ENCODE measurements at regions not wholly inside any gene's neighbourhood (a gene's known extent, or its start where the extent isn't known, plus 50 kb on each side); places are given as distances from the start of the nearest gene placed in this dataset.

- BruUV-seq (replicated peaks), result no TSS peak
- intact Hi-C loops (cut with micrococcal nuclease; ENCODE audit: unreplicated experiment) (no loop called here), in situ Hi-C loops (cut with HindIII; ENCODE audit: low pct_unique_long_range_greater_than_20kb, low sequenced_read_pairs) (no loop called here)
Observed at GRCh38 chr18:34314847-34315246, 90.1 kb upstream of the NOL4 start.

DNA sequence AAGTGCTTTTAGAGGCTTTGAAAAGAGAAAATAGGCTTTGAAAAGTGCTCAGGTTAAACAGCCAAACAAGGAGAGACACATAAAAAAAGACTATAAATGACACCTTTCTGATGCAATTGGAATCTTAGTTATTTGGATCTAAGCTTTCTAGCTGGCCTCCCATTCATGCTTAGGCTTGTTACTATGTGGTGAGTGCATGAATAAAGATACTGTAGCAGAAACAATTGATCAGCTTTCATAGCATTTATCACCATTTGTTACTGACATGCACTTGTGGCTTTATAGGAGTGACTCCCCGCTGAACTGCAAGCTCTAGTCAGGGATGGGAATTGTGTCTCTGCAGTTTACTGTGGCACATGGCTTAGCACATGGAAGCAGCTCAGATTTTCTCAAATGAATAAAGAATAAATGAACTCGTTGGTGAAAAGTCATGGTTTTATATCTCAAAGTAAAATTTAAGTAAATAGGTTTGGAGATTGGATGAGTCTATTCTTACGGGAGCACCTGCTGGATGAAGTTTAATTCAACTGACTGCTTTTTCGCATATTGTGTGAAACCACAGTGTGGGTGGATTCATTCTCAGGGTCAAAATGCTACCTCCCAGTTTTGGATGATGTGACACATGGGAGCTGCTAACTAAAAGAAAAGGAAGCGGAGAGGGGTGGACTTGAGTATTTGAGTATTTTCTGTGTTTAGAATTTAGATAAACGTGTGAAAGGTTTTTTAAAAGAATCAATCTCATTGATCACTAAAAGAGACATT, 91.1 kb upstream of the NOL4 start:
- in situ Hi-C loops (cut with HindIII; ENCODE audit: low pct_unique_long_range_greater_than_20kb, low sequenced_read_pairs), result no loop called here

More at GRCh38 chr18:34314847-34315246, 90.1 kb upstream of the NOL4 start:
- ChIA-PET CTCF (no interaction called here), POLR2A (no interaction called here)
- ATAC-seq (no peak), DNase-seq (ENCODE audit: low read depth, low spot score) (no peak)
- TF ChIP-seq POLR2AphosphoS5 (IDR thresholded peaks at IDR 0.05; ENCODE audit: low read depth, low read length) (no peak), TCF7L2 (IDR thresholded peaks at IDR 0.05; ENCODE audit: low read depth, low read length) (no peak), SIN3A (IDR thresholded peaks at IDR 0.05; ENCODE audit: borderline replicate concordance, insufficient read depth, low read depth, low read length) (no peak)
- TF ChIP-seq, protein P1, sequence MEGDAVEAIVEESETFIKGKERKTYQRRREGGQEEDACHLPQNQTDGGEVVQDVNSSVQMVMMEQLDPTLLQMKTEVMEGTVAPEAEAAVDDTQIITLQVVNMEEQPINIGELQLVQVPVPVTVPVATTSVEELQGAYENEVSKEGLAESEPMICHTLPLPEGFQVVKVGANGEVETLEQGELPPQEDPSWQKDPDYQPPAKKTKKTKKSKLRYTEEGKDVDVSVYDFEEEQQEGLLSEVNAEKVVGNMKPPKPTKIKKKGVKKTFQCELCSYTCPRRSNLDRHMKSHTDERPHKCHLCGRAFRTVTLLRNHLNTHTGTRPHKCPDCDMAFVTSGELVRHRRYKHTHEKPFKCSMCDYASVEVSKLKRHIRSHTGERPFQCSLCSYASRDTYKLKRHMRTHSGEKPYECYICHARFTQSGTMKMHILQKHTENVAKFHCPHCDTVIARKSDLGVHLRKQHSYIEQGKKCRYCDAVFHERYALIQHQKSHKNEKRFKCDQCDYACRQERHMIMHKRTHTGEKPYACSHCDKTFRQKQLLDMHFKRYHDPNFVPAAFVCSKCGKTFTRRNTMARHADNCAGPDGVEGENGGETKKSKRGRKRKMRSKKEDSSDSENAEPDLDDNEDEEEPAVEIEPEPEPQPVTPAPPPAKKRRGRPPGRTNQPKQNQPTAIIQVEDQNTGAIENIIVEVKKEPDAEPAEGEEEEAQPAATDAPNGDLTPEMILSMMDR (IDR thresholded peaks at IDR 0.05), result no peak
- TF ChIP-seq, protein P2, sequence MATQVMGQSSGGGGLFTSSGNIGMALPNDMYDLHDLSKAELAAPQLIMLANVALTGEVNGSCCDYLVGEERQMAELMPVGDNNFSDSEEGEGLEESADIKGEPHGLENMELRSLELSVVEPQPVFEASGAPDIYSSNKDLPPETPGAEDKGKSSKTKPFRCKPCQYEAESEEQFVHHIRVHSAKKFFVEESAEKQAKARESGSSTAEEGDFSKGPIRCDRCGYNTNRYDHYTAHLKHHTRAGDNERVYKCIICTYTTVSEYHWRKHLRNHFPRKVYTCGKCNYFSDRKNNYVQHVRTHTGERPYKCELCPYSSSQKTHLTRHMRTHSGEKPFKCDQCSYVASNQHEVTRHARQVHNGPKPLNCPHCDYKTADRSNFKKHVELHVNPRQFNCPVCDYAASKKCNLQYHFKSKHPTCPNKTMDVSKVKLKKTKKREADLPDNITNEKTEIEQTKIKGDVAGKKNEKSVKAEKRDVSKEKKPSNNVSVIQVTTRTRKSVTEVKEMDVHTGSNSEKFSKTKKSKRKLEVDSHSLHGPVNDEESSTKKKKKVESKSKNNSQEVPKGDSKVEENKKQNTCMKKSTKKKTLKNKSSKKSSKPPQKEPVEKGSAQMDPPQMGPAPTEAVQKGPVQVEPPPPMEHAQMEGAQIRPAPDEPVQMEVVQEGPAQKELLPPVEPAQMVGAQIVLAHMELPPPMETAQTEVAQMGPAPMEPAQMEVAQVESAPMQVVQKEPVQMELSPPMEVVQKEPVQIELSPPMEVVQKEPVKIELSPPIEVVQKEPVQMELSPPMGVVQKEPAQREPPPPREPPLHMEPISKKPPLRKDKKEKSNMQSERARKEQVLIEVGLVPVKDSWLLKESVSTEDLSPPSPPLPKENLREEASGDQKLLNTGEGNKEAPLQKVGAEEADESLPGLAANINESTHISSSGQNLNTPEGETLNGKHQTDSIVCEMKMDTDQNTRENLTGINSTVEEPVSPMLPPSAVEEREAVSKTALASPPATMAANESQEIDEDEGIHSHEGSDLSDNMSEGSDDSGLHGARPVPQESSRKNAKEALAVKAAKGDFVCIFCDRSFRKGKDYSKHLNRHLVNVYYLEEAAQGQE (IDR thresholded peaks at IDR 0.05; ENCODE audit: insufficient read depth in 1 of 2, low read depth in 2 of 2, low read length in 1 of 2), result no peak
- H3K9me3 ChIP-seq (ENCODE audit: control insufficient read depth, insufficient read depth, low read depth, low read length), result no peaks in the 10 kb centered on the region
- no peak overlapping the region for H3K27ac ChIP-seq (ENCODE audit: low read length)
- no peaks in the 10 kb centered on the region for H3K4me1 ChIP-seq (ENCODE audit: control insufficient read depth, insufficient read depth, low read length)
- H3K36me3 ChIP-seq (ENCODE audit: control insufficient read depth, insufficient read depth, low read length), result no peaks in the 10 kb centered on the region
- no peaks in the 10 kb centered on the region for H3K27me3 ChIP-seq (ENCODE audit: control insufficient read depth, insufficient read depth, low read length)
- H3K4me3 ChIP-seq (ENCODE audit: low read depth in 2 of 2, low read length in 2 of 2), result no peak overlapping the region

More for the DNA sequence above, 91.1 kb upstream of the NOL4 start:
- BruUV-seq (replicated peaks), result no TSS peak
- POLR2A ChIA-PET, result no interaction called here
- CTCF ChIA-PET, result no interaction called here
- intact Hi-C loops (cut with micrococcal nuclease; ENCODE audit: unreplicated experiment), result no loop called here
- H3K4me3 ChIP-seq (ENCODE audit: low read depth in 2 of 2, low read length in 2 of 2), result no peak overlapping the region
- no peak for ATAC-seq
- no peak for DNase-seq (ENCODE audit: low read depth, low spot score)
- no peak overlapping the region for H3K27ac ChIP-seq (ENCODE audit: low read length)
- no peaks in the 10 kb centered on the region for H3K9me3 ChIP-seq (ENCODE audit: control insufficient read depth, insufficient read depth, low read depth, low read length)
- H3K4me1 ChIP-seq (ENCODE audit: control insufficient read depth, insufficient read depth, low read length), result no peaks in the 10 kb centered on the region
- H3K36me3 ChIP-seq (ENCODE audit: control insufficient read depth, insufficient read depth, low read length), result no peaks in the 10 kb centered on the region
- H3K27me3 ChIP-seq (ENCODE audit: control insufficient read depth, insufficient read depth, low read length), result no peaks in the 10 kb centered on the region
- TF ChIP-seq, protein P2 (IDR thresholded peaks at IDR 0.05; ENCODE audit: insufficient read depth in 1 of 2, low read depth in 2 of 2, low read length in 1 of 2), result no peak
- TF ChIP-seq, protein P1 (IDR thresholded peaks at IDR 0.05), result no peak
- TF ChIP-seq POLR2AphosphoS5 (IDR thresholded peaks at IDR 0.05; ENCODE audit: low read depth, low read length), result no peak
- no peak for TF ChIP-seq TCF7L2 (IDR thresholded peaks at IDR 0.05; ENCODE audit: low read depth, low read length)
- no peak for TF ChIP-seq SIN3A (IDR thresholded peaks at IDR 0.05; ENCODE audit: borderline replicate concordance, insufficient read depth, low read depth, low read length)

Measured in Panc1 (cell line).